ENCODE measurements at regions not wholly inside any gene's neighbourhood (a gene's known extent, or its start where the extent isn't known, plus 50 kb on each side); places are given as distances from the start of the nearest gene placed in this dataset.
"Not testable (repeated sequence)": the region's sequence is repeated elsewhere in the genome, so short reads cannot be mapped to it uniquely, and the experiment has no call there.

GRCh38 chr7:16369855-16370254 is 51.5 kb downstream of the CRPPA start:
- DNase-seq, result no peak

- not testable (repeated sequence) for DNase-seq
Observed at GRCh38 chr7:16369309-16369708, 52.0 kb downstream of the CRPPA start.

GRCh38 chr7:16368885-16369284 is 52.5 kb downstream of the CRPPA start:
- no peak for DNase-seq

- no peak for DNase-seq
Observed at GRCh38 chr7:16367115-16367514, 54.2 kb downstream of the CRPPA start.

- no peak for DNase-seq
Observed at GRCh38 chr7:16365952-16366351, 55.4 kb downstream of the CRPPA start.

- DNase-seq, result no peak
Observed at GRCh38 chr7:16365177-16365576, 56.2 kb downstream of the CRPPA start.

- DNase-seq, result no peak
Observed at GRCh38 chr7:16359216-16359615, 62.1 kb downstream of the CRPPA start.

- no peak for DNase-seq
Observed at GRCh38 chr7:16357921-16358320, 63.4 kb downstream of the CRPPA start.

GRCh38 chr7:16357474-16357873 is 63.9 kb downstream of the CRPPA start:
- no peak for DNase-seq

- DNase-seq, result no peak
Observed at GRCh38 chr7:16356301-16356958, 64.9 kb downstream of the CRPPA start.

- no peak for DNase-seq
Observed at GRCh38 chr7:16354573-16354972, 66.8 kb downstream of the CRPPA start.

- DNase-seq, result no peak
Observed at GRCh38 chr7:16353226-16353625, 68.1 kb downstream of the CRPPA start.

GRCh38 chr7:16350634-16351033 is 70.7 kb downstream of the CRPPA start:
- no peak for DNase-seq

- no peak for DNase-seq
Observed at GRCh38 chr7:16348251-16348650, 73.1 kb downstream of the CRPPA start.

GRCh38 chr7:16347827-16348192 is 73.5 kb downstream of the CRPPA start:
- DNase-seq, result no peak

GRCh38 chr7:16347066-16347826 is 74.1 kb downstream of the CRPPA start:
- DNase-seq, result no peak

- no peak for DNase-seq
Observed at GRCh38 chr7:16345979-16346958, 75.1 kb downstream of the CRPPA start.

- DNase-seq, result no peak
Observed at GRCh38 chr7:16344927-16345326, 76.4 kb downstream of the CRPPA start.

- DNase-seq, result no peak
Observed at GRCh38 chr7:16343612-16344011, 77.7 kb downstream of the CRPPA start.

- no peak for DNase-seq
Observed at GRCh38 chr7:16338065-16338464, 83.3 kb downstream of the CRPPA start.

- no peak for DNase-seq
Observed at GRCh38 chr7:16326106-16326505, 95.2 kb downstream of the CRPPA start.

GRCh38 chr7:16323313-16323712 is 98.0 kb downstream of the CRPPA start:
- no peak for DNase-seq

- DNase-seq, result no peak
Observed at GRCh38 chr7:16320099-16320660, 101.2 kb downstream of the CRPPA start.

Measured in stimulated activated CD4-positive, alpha-beta T cell treated with anti-CD3 and anti-CD28 coated beads, Interleukin-4, amount 100 ng/mL, for 24 hours (primary cell).